Activated CD4-positive, CD25-positive, alpha-beta regulatory T cell (primary cell): ENCODE measurements at regions not wholly inside any gene's neighbourhood (a gene's known extent, or its start where the extent isn't known, plus 50 kb on each side); places are given as distances from the start of the nearest gene placed in this dataset.
"Not testable (repeated sequence)": the region's sequence is repeated elsewhere in the genome, so short reads cannot be mapped to it uniquely, and the experiment has no call there.

Experiments
- DNase-seq, 4 experiments: peaks; one replicate each; lab custom pipeline; 2025; lab: John Stamatoyannopoulos, UW

- DNase-seq, result peak in 1 of 4 experiments; percentile 1
These were observed 521.7 kb downstream of the ADRA2A start for GRCh38 chr10:111598433-111599059.

- no peak for DNase-seq
These were observed 523.1 kb downstream of the ADRA2A start for GRCh38 chr10:111599943-111600342.

- DNase-seq, result no peak
These were observed 523.9 kb downstream of the ADRA2A start for GRCh38 chr10:111600772-111601171.

- DNase-seq, result no peak
These were observed 535.4 kb downstream of the ADRA2A start for GRCh38 chr10:111612273-111612672.

- no peak for DNase-seq
These were observed 549.4 kb downstream of the GPAM start for GRCh38 chr10:111634191-111634590.

GRCh38 chr10:111646021-111646420 lies 537.5 kb downstream of the GPAM start:
- no peak for DNase-seq

- no peak for DNase-seq
These were observed 535.5 kb downstream of the GPAM start for GRCh38 chr10:111648046-111648445.

- not testable (repeated sequence) for DNase-seq
These were observed 534.5 kb downstream of the GPAM start for GRCh38 chr10:111649080-111649479.

GRCh38 chr10:111650088-111650487 lies 533.5 kb downstream of the GPAM start:
- DNase-seq, result no peak

GRCh38 chr10:111656066-111656465 lies 527.5 kb downstream of the GPAM start:
- no peak for DNase-seq

GRCh38 chr10:111677759-111678158 lies 505.8 kb downstream of the GPAM start:
- DNase-seq, result no peak

GRCh38 chr10:111686796-111687195 lies 496.8 kb downstream of the GPAM start:
- no peak for DNase-seq

- no peak for DNase-seq
These were observed 484.9 kb downstream of the GPAM start for GRCh38 chr10:111698711-111699110.

- DNase-seq, result no peak
These were observed 479.6 kb downstream of the GPAM start for GRCh38 chr10:111703986-111704385.

GRCh38 chr10:111705021-111705420 lies 478.5 kb downstream of the GPAM start:
- no peak for DNase-seq

- no peak for DNase-seq
These were observed 477.2 kb downstream of the GPAM start for GRCh38 chr10:111706331-111706730.

- no peak for DNase-seq
These were observed 476.5 kb downstream of the GPAM start for GRCh38 chr10:111707076-111707475.

GRCh38 chr10:111709603-111710002 lies 474.0 kb downstream of the GPAM start:
- DNase-seq, result no peak

GRCh38 chr10:111716032-111716431 lies 467.5 kb downstream of the GPAM start:
- no peak for DNase-seq

GRCh38 chr10:111724121-111724520 lies 459.4 kb downstream of the GPAM start:
- no peak for DNase-seq

GRCh38 chr10:111725050-111725449 lies 458.5 kb downstream of the GPAM start:
- DNase-seq, result no peak

- no peak for DNase-seq
These were observed 451.3 kb downstream of the GPAM start for GRCh38 chr10:111732166-111732785.

GRCh38 chr10:111739125-111739873 lies 444.3 kb downstream of the GPAM start:
- no peak for DNase-seq

GRCh38 chr10:111739874-111740139 lies 443.8 kb downstream of the GPAM start:
- no peak for DNase-seq
